G401 (cell line): ENCODE measurements at regions not wholly inside any gene's neighbourhood (a gene's known extent, or its start where the extent isn't known, plus 50 kb on each side); places are given as distances from the start of the nearest gene placed in this dataset.

ENCODE experiments used
- DNase-seq: peaks from one replicate; pipeline ENCODE4 v3.0.0-alpha.2; 2015; ENCODE audit warnings: low spot score
- in situ Hi-C: cut with HindIII; loops from 2 replicates; pipeline ENCODE4 v1.10.0; 2016; ENCODE audit warnings: low sequenced_read_pairs, mixed read lengths

GRCh38 chr2:19674051-19675002, 227.5 kb downstream of the TTC32 start:
- in situ Hi-C loops: no loop called here
- no peak for DNase-seq

GRCh38 chr2:19673213-19673791, 228.5 kb downstream of the TTC32 start:
- DNase-seq: no peak
- in situ Hi-C loops: no loop called here

GRCh38 chr2:19671916-19672315, 229.9 kb downstream of the TTC32 start:
- no peak for DNase-seq
- in situ Hi-C loops: no loop called here

- DNase-seq: no peak
- in situ Hi-C loops: no loop called here
Measured at GRCh38 chr2:19671311-19671710, 230.5 kb downstream of the TTC32 start.

DNA sequence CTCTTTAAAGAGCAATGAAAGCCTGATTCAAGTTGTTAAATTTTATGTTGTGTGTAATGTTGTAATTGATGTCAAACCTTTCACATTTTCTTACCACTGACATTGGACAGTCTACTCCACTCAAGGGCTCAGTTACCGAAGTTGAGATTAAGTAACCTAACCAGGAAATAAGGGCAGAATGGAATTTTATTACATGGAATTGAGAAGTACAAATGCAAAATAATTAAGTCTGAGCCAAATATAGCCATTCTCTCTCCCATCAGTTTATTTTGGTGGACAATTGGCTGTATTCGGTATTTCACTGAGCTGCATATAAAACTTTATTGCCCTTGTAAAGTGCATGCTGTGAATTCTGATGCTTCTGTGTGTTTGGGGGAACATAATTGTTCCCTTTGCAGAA, 231.5 kb downstream of the TTC32 start:
- no peak for DNase-seq
- in situ Hi-C loops: no loop called here

DNA sequence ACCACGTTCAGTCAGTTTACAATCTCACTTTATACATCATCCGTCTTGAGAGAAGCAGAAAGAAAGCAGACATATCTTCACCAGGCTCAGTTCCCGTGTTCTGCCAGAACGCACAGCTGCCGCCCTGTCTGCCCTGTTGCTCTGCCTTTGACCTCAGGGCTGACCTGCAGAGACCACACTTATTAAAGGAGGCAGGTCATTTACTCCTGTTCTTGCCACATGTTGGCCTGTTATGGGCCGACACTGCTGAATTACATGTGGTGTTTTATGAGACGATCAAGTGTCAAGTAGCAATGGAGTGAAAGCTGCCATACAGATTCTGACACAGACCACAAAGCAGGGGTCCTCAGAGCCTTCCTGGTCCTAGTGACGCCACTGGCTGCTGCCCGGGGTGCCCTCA, 232.2 kb downstream of the TTC32 start:
- in situ Hi-C loops: no loop called here
- no peak for DNase-seq

DNA sequence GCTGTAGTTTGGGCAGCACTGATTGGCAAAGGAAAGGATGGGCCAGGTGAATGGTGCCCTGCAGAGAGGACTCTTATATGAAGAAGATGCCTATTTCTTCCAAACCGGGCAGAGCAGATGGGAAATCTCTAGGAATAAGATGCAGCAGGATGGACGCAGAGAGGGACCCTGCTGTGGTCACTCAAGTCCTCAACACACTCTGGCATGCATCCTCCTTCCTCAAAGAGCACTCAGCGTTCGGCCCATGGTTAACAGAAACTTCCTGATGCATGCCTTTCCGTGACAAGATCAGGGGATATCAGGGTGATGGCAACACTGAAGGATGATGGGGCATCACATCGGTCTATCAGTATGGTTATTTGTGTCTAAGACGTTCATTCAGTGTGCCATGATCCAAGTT, 232.7 kb downstream of the TTC32 start:
- no peak for DNase-seq
- in situ Hi-C loops: no loop called here

DNA sequence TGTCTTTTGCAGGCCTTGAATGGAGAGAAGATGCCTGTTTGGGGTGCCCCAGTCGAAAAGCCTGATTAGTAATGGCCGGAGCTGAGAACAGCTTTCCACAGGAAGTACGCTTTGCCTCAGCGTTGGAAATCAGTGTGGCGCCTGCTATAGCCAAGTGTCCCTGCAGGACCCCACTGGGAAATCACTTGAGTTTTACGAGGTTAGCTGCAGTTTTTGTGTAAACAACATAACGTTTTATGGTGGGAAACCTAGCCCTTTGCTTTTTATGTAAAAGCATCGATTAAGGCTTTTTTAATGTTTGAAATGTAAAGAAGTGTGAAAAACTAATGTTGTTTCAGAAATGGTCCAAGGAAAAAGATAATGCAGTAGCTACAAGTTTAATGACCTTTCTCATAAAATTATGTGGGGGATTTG, 234.2 kb downstream of the TTC32 start:
- in situ Hi-C loops: no loop called here
- DNase-seq: no peak

- no peak for DNase-seq
- in situ Hi-C loops: no loop called here
Measured at GRCh38 chr2:19667085-19667484, 234.7 kb downstream of the TTC32 start.

- in situ Hi-C loops: no loop called here
Measured at GRCh38 chr2:19664646-19665045, 237.1 kb downstream of the TTC32 start.

DNA sequence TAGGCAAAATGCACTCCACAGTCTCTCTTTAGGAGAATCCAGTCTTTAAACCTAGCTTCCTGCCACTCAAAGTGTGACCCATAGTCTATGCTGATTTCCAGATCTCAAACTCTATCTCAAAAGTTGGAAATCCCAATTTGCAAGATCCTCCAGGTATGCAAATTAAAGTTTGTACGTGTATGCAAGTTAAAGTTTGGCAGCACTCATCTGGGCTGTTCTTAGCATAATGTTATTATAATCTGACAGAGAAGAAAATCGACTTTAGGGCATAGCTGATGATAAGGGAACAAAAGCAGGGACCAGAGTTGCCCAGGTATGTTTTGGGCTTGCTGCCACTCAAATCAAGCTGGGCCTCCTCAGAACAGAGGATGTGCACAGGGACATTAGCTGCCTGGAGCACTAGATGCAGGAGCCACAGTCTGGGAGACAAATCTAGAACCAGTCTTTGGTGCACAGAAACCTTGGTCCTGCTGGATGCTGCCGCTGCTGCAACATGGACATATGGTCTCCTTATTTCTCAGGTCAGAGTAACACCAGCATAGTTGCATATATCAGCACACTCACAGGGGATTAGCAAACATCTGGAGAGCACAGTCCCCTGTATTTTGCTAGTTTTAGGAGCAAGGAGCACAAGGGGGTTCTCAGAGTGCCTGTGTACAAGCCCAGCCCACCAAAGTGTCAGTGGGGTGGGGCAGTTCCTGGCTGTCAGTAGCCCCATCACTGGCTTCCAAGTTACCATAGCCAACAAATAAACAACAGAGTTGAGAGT, 242.6 kb downstream of the TTC32 start:
- no peak for DNase-seq
- in situ Hi-C loops: no loop called here

More at GRCh38 chr2:19664646-19665045, 237.1 kb downstream of the TTC32 start:
- DNase-seq: no peak

DNA sequence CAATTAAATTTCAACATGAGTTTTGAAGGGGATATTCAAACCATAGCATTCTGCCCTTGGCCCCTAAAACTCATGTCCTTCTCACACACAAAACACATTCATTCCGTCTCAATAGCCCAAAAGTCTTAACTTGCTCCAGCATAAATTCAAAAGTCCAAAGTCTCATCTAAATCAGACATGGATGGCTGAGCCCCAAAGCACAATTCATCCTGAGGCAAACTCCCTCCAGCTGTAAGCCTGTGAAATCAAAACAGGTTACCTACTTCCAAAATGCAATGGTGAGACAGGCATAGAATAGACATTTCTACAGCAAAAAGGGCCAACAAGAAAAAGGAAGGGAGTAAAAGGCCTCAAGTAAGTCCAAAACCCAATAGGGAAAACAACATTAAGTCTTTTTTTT, 245.8 kb downstream of the TTC32 start:
- in situ Hi-C loops: no loop called here
- no peak for DNase-seq

- DNase-seq: no peak
- in situ Hi-C loops: no loop called here
Measured at GRCh38 chr2:19654310-19655090, 247.3 kb downstream of the TTC32 start.

GRCh38 chr2:19653509-19653908, 248.3 kb downstream of the TTC32 start:
- DNase-seq: no peak
- in situ Hi-C loops: no loop called here

- no peak for DNase-seq
- in situ Hi-C loops: no loop called here
Measured at GRCh38 chr2:19652811-19653210, 249.0 kb downstream of the TTC32 start.

- in situ Hi-C loops: no loop called here
- no peak for DNase-seq
Measured at GRCh38 chr2:19651466-19651865, 250.3 kb downstream of the TTC32 start.

DNA sequence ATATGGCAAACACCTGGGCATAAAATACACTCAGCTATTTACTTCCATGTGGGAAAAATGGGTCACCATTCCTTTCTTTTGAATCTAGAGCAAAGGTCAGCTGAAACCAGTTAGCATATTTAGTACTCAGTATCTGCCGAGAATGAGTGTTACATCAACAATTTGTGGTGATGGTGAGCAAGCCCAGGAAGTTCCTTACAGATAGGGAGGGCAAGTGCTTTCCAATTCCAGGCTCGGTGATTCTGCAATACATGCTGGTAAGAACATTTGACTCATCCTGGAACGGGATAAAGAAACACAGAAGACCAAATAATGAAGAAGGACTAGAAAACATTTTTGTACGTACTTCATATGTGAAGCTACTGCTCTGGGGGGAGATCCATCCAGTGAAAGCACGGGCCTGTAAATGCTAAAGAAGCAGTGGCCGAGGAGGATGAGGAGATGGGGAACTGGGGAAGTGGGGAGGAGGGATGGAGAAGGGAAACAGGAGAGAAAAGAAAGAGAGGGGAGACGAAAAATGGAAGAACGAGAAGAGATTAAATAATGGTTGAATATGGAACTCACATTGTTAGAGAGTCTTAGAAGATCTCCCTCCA, 251.9 kb downstream of the TTC32 start:
- no peak for DNase-seq
- in situ Hi-C loops: no loop called here

DNA sequence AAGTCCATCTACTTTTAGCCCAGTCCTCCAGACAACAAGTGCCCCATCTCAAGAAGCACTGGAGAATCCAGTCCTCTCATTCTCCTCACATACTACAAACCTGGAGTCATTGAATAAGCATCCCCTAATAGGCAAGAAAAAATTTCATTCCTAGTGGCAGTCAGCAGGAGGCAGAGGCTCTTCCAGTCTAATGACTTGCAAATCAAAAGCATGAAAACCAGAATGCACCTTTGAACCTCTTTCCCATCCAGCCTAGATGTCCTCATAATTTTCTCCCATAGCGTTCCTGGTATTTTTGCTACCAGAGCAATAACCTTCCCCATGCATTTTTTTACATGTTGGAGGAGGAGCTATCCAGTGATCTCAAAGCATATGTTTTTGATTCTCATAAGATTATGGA, 252.6 kb downstream of the TTC32 start:
- DNase-seq: no peak
- in situ Hi-C loops: no loop called here

GRCh38 chr2:19648583-19648982, 253.2 kb downstream of the TTC32 start:
- no peak for DNase-seq
- in situ Hi-C loops: no loop called here
